GM11168 (cell line): ENCODE measurements at regions not wholly inside any gene's neighbourhood (a gene's known extent, or its start where the extent isn't known, plus 50 kb on each side); places are given as distances from the start of the nearest gene placed in this dataset.
"Not testable (repeated sequence)": the region's sequence is repeated elsewhere in the genome, so short reads cannot be mapped to it uniquely, and the experiment has no call there.

Source experiments
- in situ Hi-C: fragments of 300-500 bp; cut with MboI; formaldehyde crosslinking; loops from one replicate; pipeline ENCODE4 v1.12.0; 2022; ENCODE audit warnings: low sequenced_read_pairs; ENCODE audit not compliant: unreplicated experiment

- in situ Hi-C loops, result no loop called here
These were observed 220.9 kb upstream of the MYLIP start for GRCh38 chr6:15907914-15908518.

GRCh38 chr6:15907220-15907913 is 221.5 kb upstream of the MYLIP start:
- in situ Hi-C loops, result not testable (repeated sequence)

- in situ Hi-C loops, result no loop called here
These were observed 222.4 kb upstream of the MYLIP start for GRCh38 chr6:15906420-15907016.

GRCh38 chr6:15905488-15906419 is 223.1 kb upstream of the MYLIP start:
- in situ Hi-C loops, result no loop called here

GRCh38 chr6:15904651-15905376 is 224.1 kb upstream of the MYLIP start:
- in situ Hi-C loops, result no loop called here

- in situ Hi-C loops, result no loop called here
These were observed 227.5 kb upstream of the MYLIP start for GRCh38 chr6:15901141-15902115.

GRCh38 chr6:15898693-15899092 is 230.2 kb upstream of the MYLIP start:
- in situ Hi-C loops, result no loop called here

GRCh38 chr6:15897063-15897876 is 231.6 kb upstream of the MYLIP start:
- in situ Hi-C loops, result no loop called here

- in situ Hi-C loops, result no loop called here
These were observed 232.3 kb upstream of the DTNBP1 start for GRCh38 chr6:15894973-15895725.

GRCh38 chr6:15893556-15894253 is 230.9 kb upstream of the DTNBP1 start:
- in situ Hi-C loops, result no loop called here

- in situ Hi-C loops, result no loop called here
These were observed 229.5 kb upstream of the DTNBP1 start for GRCh38 chr6:15892369-15892768.

GRCh38 chr6:15888798-15889772 is 226.3 kb upstream of the DTNBP1 start:
- in situ Hi-C loops, result no loop called here

GRCh38 chr6:15887491-15888461 is 224.9 kb upstream of the DTNBP1 start:
- in situ Hi-C loops, result no loop called here

- in situ Hi-C loops, result no loop called here
These were observed 222.8 kb upstream of the DTNBP1 start for GRCh38 chr6:15885624-15886023.
